K562 (cell line): ENCODE measurements at regions not wholly inside any gene's neighbourhood (a gene's known extent, or its start where the extent isn't known, plus 50 kb on each side); places are given as distances from the start of the nearest gene placed in this dataset.

Source experiments
- ATAC-seq: fragments of 200-7000 bp; cut with Tn5 transposase; 3 replicates; pipeline ENCODE4 v1.9.1; 2020; ENCODE audit warnings: moderate library complexity
- BruUV-seq: library from RNA; stranded (reverse); fragments of 400-500 nt; replicated peaks from 2 replicates; lab custom pipeline; 2021; lab: Mats Ljungman, UMichigan
- CTCF ChIA-PET: fragments of 300-600 bp; formaldehyde crosslinking; extraction: SDS; loops from one replicate; lab custom pipeline; 2021; ENCODE audit warnings: low intra/inter-chr PET ratio; lab: Yijun Ruan, JAX
- POLR2A ChIA-PET: fragments of 300-600, 350-650 bp; sonication (Branson Sonifier 250); formaldehyde crosslinking; extraction: SDS; loops from one replicate; lab custom pipeline; 2021; ENCODE audit warnings: antibody characterized with exemption, inconsistent platforms; lab: Yijun Ruan, JAX
- DNase-seq, 4 experiments: peaks; one replicate each; pipeline versions ENCODE4 v3.0.0 to v3.0.0-alpha.2; 2011 to 2018; ENCODE audit warnings: low spot score in 3 of 4, mixed read lengths in 3 of 4; ENCODE audit errors: extremely low read depth in 1 of 4
- FAIRE-seq: peaks from 2 replicates; lab custom pipeline; 2011; peaks lifted over from hg19 to GRCh38; lab: Jason Lieb, UNC
- H2AFZ ChIP-seq: 2 replicates; pipeline ENCODE4 v1.6.0; 2011; ENCODE audit warnings: low read depth, low read length, control low read depth, inconsistent platforms
- H3K27ac ChIP-seq: fragments of 200-600 bp; 3 replicates; pipeline ENCODE4 v1.8.0; 2011; ENCODE audit warnings: low read depth, mild to moderate bottlenecking, control low read depth, inconsistent platforms, low read length, moderate library complexity, mixed read lengths; ENCODE audit errors: extremely low read depth
- H3K27me3 ChIP-seq, 2 experiments: fragments of 300-600 bp in 1 of 2; 2 replicates in 1 of 2; 3 replicates in 1 of 2; pipeline versions ENCODE4 v1.6.0 to v1.8.0; 2011; ENCODE audit warnings: inconsistent platforms in 2 of 2, low read length in 2 of 2, mild to moderate bottlenecking in 1 of 2, mixed read lengths in 1 of 2, moderate library complexity in 1 of 2; ENCODE audit not compliant: control insufficient read depth in 2 of 2, insufficient read depth in 2 of 2
- H3K36me3 ChIP-seq: fragments of 300-600 bp; 3 replicates; pipeline ENCODE4 v1.8.0; 2011; ENCODE audit warnings: mild to moderate bottlenecking, low read length, inconsistent platforms; ENCODE audit not compliant: control insufficient read depth, insufficient read depth
- H3K4me1 ChIP-seq, 2 experiments: fragments of 200-600 bp in 1 of 2; replicated peaks in 1 of 2; 2 replicates in 1 of 2; 3 replicates in 1 of 2; pipeline versions ENCODE4 v1.5.1 to v1.8.0; 2011; ENCODE audit warnings: inconsistent platforms in 2 of 2, low read length in 2 of 2, mild to moderate bottlenecking in 1 of 2, mixed read lengths in 1 of 2, moderate library complexity in 1 of 2; ENCODE audit not compliant: control insufficient read depth in 2 of 2, insufficient read depth in 2 of 2
- H3K4me2 ChIP-seq: 2 replicates; pipeline ENCODE4 v1.6.1; 2011; ENCODE audit warnings: low read length, control low read depth, inconsistent platforms, mixed read lengths; ENCODE audit not compliant: insufficient read depth
- H3K4me3 ChIP-seq: fragments of 200-600 bp; sonication (generic), shearing (Covaris generic); 2 replicates; pipeline ENCODE4 v1.5.1; 2016; ENCODE audit warnings: control low read depth, inconsistent platforms
- H3K79me2 ChIP-seq: fragments of 200-600 bp; 3 replicates; pipeline ENCODE4 v1.8.0; 2011; ENCODE audit warnings: low read length, inconsistent platforms; ENCODE audit not compliant: control insufficient read depth, insufficient read depth
- H3K9ac ChIP-seq, 2 experiments: 2 replicates each; pipeline versions ENCODE4 v1.6.0 to v1.6.1; 2011; ENCODE audit warnings: low read depth in 2 of 2, low read length in 2 of 2, control low read depth in 1 of 2, inconsistent platforms in 1 of 2, mild to moderate bottlenecking in 1 of 2, mixed read lengths in 1 of 2; ENCODE audit not compliant: insufficient read depth in 1 of 2
- H3K9me1 ChIP-seq: one replicate; pipeline ENCODE4 v1.6.0; 2011; ENCODE audit warnings: inconsistent platforms, mild to moderate bottlenecking, low read length, moderate library complexity; ENCODE audit not compliant: control insufficient read depth, insufficient read depth
- H3K9me3 ChIP-seq: replicated peaks from 2 replicates; pipeline ENCODE4 v1.5.1; 2011; ENCODE audit warnings: low read depth, low read length, inconsistent platforms; ENCODE audit not compliant: control insufficient read depth, insufficient read depth
- H4K20me1 ChIP-seq: replicated peaks from 2 replicates; pipeline ENCODE4 v1.6.1; 2011; ENCODE audit warnings: low read length, inconsistent platforms, mixed read lengths; ENCODE audit not compliant: control insufficient read depth, insufficient read depth
- SMC3 ChIP-seq: conservative IDR thresholded peaks from 2 replicates; pipeline ENCODE4 v1.6.1; 2011; ENCODE audit warnings: low read depth, low read length, improper control_type of control experiment; ENCODE audit not compliant: insufficient read depth
- ZNF23 ChIP-seq: fragments of 250-450 bp; sonication (Bioruptor Pico); IDR thresholded peaks from 2 replicates; pipeline ENCODE4 v1.4.0; 2020; ENCODE audit warnings: mild to moderate bottlenecking
- ZNF583 ChIP-seq: fragments of 250-450 bp; sonication (Bioruptor Pico); IDR thresholded peaks from 2 replicates; pipeline ENCODE4 v1.4.0; 2020
- WGBS: fragments of 100-300 bp; shearing (Covaris generic); methylation state at CpG from one replicate; pipeline ENCODE4 v1.1.6; 2016; ENCODE audit warnings: low coverage, mixed read lengths; ENCODE audit not compliant: insufficient coverage; ENCODE audit errors: missing lambda C conversion rate; 5-methylcytosine and 5-hydroxymethylcytosine counted together
- in situ Hi-C: fragments of 300-500 bp; cut with MboI; formaldehyde crosslinking; loops from 4 replicates; pipeline ENCODE4 v1.15.0; 2018; ENCODE audit warnings: inconsistent platforms, mixed read lengths
- intact Hi-C: fragments of 100-400 bp; cut with micrococcal nuclease; formaldehyde crosslinking; loops from 2 replicates; pipeline ENCODE4 v1.14.2; 2022
- TF ChIP-seq, protein P1 (sequence below), 2 experiments: fragments of 450-650 bp; IDR thresholded peaks; 2 replicates each; pipeline ENCODE4 v1.6.1; 2018; ENCODE audit warnings: mild to moderate bottlenecking in 2 of 2, low read depth in 1 of 2; ENCODE audit not compliant: partially characterized antibody in 2 of 2
- TF ChIP-seq, protein P2 (sequence below): fragments of 200-800 bp; sonication (Bioruptor generic); IDR thresholded peaks from 2 replicates; pipeline ENCODE4 v1.6.1; 2017; ENCODE audit warnings: missing genetic modification characterization, missing compliant biosample characterization

DNA sequence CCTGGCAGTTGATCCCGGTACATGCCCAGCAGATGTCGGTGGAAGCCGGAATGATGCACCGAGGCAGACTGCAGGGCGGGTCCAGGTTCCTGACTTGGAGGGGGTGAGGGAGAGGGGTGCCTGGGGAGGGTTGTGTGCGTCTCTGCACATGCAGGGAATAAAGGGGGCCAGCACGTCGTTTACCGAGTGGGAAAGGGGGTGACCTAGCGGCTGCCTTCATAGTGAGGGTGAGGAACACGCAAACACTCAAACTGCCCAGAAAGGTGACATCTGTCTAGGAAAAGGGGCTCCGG lies 801.7 kb downstream of the TBC1D22A start:
- Histone ChIP-seq H3K9me3 (no peaks in the 10 kb centered on the region), H3K9me1 (no peaks in the 10 kb centered on the region), H3K9ac (no peak overlapping the region), H3K27me3 (peaks cover 0 to 21% of the 10 kb centered on the region in 2 experiments; a peak in 2 of 5 replicates), H3K4me1 (no peaks in the 10 kb centered on the region), H3K79me2 (no peaks in the 10 kb centered on the region), H3K36me3 (no peaks in the 10 kb centered on the region), H3K4me2 (no peak overlapping the region), H2AFZ (no peak overlapping the region), H3K27ac (no peak overlapping the region), H3K4me3 (no peak overlapping the region), H4K20me1 (no peaks in the 10 kb centered on the region)
- FAIRE-seq (no peak), ATAC-seq (no peak), DNase-seq (no peak)
- ChIA-PET CTCF (no interaction called here), POLR2A (interaction anchor here (0.7 kb wide), 1 partner anchor 596 kb away, joined by 3 read pairs; no protein-coding TSS in a partner anchor)
- TF ChIP-seq SMC3 (no peak), ZNF23 (no peak), ZNF583 (CRISPR knock-in tag) (no peak)
- TF ChIP-seq, protein P1, sequence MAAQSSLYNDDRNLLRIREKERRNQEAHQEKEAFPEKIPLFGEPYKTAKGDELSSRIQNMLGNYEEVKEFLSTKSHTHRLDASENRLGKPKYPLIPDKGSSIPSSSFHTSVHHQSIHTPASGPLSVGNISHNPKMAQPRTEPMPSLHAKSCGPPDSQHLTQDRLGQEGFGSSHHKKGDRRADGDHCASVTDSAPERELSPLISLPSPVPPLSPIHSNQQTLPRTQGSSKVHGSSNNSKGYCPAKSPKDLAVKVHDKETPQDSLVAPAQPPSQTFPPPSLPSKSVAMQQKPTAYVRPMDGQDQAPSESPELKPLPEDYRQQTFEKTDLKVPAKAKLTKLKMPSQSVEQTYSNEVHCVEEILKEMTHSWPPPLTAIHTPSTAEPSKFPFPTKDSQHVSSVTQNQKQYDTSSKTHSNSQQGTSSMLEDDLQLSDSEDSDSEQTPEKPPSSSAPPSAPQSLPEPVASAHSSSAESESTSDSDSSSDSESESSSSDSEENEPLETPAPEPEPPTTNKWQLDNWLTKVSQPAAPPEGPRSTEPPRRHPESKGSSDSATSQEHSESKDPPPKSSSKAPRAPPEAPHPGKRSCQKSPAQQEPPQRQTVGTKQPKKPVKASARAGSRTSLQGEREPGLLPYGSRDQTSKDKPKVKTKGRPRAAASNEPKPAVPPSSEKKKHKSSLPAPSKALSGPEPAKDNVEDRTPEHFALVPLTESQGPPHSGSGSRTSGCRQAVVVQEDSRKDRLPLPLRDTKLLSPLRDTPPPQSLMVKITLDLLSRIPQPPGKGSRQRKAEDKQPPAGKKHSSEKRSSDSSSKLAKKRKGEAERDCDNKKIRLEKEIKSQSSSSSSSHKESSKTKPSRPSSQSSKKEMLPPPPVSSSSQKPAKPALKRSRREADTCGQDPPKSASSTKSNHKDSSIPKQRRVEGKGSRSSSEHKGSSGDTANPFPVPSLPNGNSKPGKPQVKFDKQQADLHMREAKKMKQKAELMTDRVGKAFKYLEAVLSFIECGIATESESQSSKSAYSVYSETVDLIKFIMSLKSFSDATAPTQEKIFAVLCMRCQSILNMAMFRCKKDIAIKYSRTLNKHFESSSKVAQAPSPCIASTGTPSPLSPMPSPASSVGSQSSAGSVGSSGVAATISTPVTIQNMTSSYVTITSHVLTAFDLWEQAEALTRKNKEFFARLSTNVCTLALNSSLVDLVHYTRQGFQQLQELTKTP (IDR thresholded peaks at IDR 0.05; ENCODE audit: low read depth in 1 of 2, partially characterized antibody in 2 of 2) = no peak
- TF ChIP-seq, protein P2, sequence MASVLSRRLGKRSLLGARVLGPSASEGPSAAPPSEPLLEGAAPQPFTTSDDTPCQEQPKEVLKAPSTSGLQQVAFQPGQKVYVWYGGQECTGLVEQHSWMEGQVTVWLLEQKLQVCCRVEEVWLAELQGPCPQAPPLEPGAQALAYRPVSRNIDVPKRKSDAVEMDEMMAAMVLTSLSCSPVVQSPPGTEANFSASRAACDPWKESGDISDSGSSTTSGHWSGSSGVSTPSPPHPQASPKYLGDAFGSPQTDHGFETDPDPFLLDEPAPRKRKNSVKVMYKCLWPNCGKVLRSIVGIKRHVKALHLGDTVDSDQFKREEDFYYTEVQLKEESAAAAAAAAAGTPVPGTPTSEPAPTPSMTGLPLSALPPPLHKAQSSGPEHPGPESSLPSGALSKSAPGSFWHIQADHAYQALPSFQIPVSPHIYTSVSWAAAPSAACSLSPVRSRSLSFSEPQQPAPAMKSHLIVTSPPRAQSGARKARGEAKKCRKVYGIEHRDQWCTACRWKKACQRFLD (CRISPR knock-in tag) = no peak
- intact Hi-C loops (no loop called here), in situ Hi-C loops (no loop called here)
- WGBS = 1% methylated on average over 11 of the region's 12 CpGs
- BruUV-seq = no TSS peak
